ENCODE measurements at regions not wholly inside any gene's neighbourhood (a gene's known extent, or its start where the extent isn't known, plus 50 kb on each side); places are given as distances from the start of the nearest gene placed in this dataset.

GRCh38 chr5:63697811-63698210, 264.4 kb downstream of the HTR1A start:
- Histone ChIP-seq H3K9ac (ENCODE audit: low read length) (no peak overlapping the region), H3K27me3 (ENCODE audit: insufficient read depth, low read depth, low read length) (no peaks in the 10 kb centered on the region), H2AFZ (ENCODE audit: low read depth, low read length) (no peak overlapping the region), H3K27ac (ENCODE audit: low read length) (no peak overlapping the region), H3K9me3 (ENCODE audit: low read length) (no peaks in the 10 kb centered on the region), H3F3A (ENCODE audit: insufficient read depth, low read length, poor library complexity, severe bottlenecking) (no peaks in the 10 kb centered on the region), H3K36me3 (ENCODE audit: insufficient read depth, low read length) (no peaks in the 10 kb centered on the region), H3K4me3 (ENCODE audit: low read length) (no peak overlapping the region), H3K9me2 (ENCODE audit: insufficient read depth, low read length) (no peaks in the 10 kb centered on the region), H4K20me1 (ENCODE audit: insufficient read depth) (no peaks in the 10 kb centered on the region), H3K4me2 (ENCODE audit: low read length) (no peak overlapping the region), H3K79me2 (replicated peaks; ENCODE audit: insufficient read depth, low read length) (no peaks in the 10 kb centered on the region)
- TF ChIP-seq MXI1 (conservative IDR thresholded peaks at IDR 0.05; ENCODE audit: poor library complexity, severe bottlenecking) (no peak), TAF1 (IDR thresholded peaks at IDR 0.05; ENCODE audit: low read depth) (no peak), POLR2AphosphoS5 (IDR thresholded peaks at IDR 0.05) (no peak), EZH2 (IDR thresholded peaks at IDR 0.05; ENCODE audit: borderline replicate concordance, insufficient read depth, low read length, poor library complexity, severe bottlenecking) (no peak)

GRCh38 chr5:63690546-63690945, 271.7 kb downstream of the HTR1A start:
- Histone ChIP-seq H3K4me3 (ENCODE audit: low read length) (no peak overlapping the region), H2AFZ (ENCODE audit: low read depth, low read length) (no peak overlapping the region), H3K36me3 (ENCODE audit: insufficient read depth, low read length) (no peaks in the 10 kb centered on the region), H3K9ac (ENCODE audit: low read length) (no peak overlapping the region), H4K20me1 (ENCODE audit: insufficient read depth) (no peaks in the 10 kb centered on the region), H3K9me3 (ENCODE audit: low read length) (no peaks in the 10 kb centered on the region), H3K27ac (ENCODE audit: low read length) (no peak overlapping the region), H3K4me2 (ENCODE audit: low read length) (no peak overlapping the region), H3K79me2 (replicated peaks; ENCODE audit: insufficient read depth, low read length) (no peaks in the 10 kb centered on the region), H3K9me2 (ENCODE audit: insufficient read depth, low read length) (no peaks in the 10 kb centered on the region), H3K27me3 (ENCODE audit: insufficient read depth, low read depth, low read length) (no peaks in the 10 kb centered on the region), H3F3A (ENCODE audit: insufficient read depth, low read length, poor library complexity, severe bottlenecking) (no peaks in the 10 kb centered on the region)
- TF ChIP-seq CTCF (IDR thresholded peaks at IDR 0.05; ENCODE audit: poor library complexity, severe bottlenecking) (no peak), REST (IDR thresholded peaks at IDR 0.05; ENCODE audit: borderline replicate concordance) (no peak), SMC3 (conservative IDR thresholded peaks at IDR 0.05; ENCODE audit: poor library complexity) (no peak), RAD21 (conservative IDR thresholded peaks at IDR 0.05) (no peak), EZH2 (IDR thresholded peaks at IDR 0.05; ENCODE audit: borderline replicate concordance, insufficient read depth, low read length, poor library complexity, severe bottlenecking) (no peak), TAF1 (IDR thresholded peaks at IDR 0.05; ENCODE audit: low read depth) (no peak), MXI1 (conservative IDR thresholded peaks at IDR 0.05; ENCODE audit: poor library complexity, severe bottlenecking) (no peak), POLR2AphosphoS5 (IDR thresholded peaks at IDR 0.05) (no peak), EP300 (conservative IDR thresholded peaks at IDR 0.05; ENCODE audit: poor library complexity, severe bottlenecking) (no peak)
